ENCODE measurements at regions not wholly inside any gene's neighbourhood (a gene's known extent, or its start where the extent isn't known, plus 50 kb on each side); places are given as distances from the start of the nearest gene placed in this dataset.

- no peak for TF ChIP-seq SRF (IDR thresholded peaks at IDR 0.05; ENCODE audit: low read depth, low read length)
- peak; percentile 37 to 70 (median 55) for TF ChIP-seq CTCF (IDR thresholded peaks at IDR 0.05; ENCODE audit: control extremely low read depth in 1 of 3, insufficient read depth in 1 of 3, low read depth in 1 of 3, low read length in 3 of 3)
- TF ChIP-seq FOSL1 (IDR thresholded peaks at IDR 0.05; ENCODE audit: insufficient read depth, low read depth, low read length) = no peak
- TF ChIP-seq EZH2 (IDR thresholded peaks at IDR 0.05; ENCODE audit: low read depth, low read length, severe bottlenecking) = no peak
- no peak for TF ChIP-seq ATF3 (IDR thresholded peaks at IDR 0.05; ENCODE audit: insufficient read depth, low read depth, low read length)
- peak; percentile 70 to 74 for TF ChIP-seq RAD21 (IDR thresholded peaks at IDR 0.05 in 1 of 2, conservative IDR thresholded peaks at IDR 0.05 in 1 of 2; ENCODE audit: low read depth in 2 of 2, low read length in 2 of 2)
Observed at GRCh38 chr20:18904624-18905023, 91.0 kb downstream of the SCP2D1 start.

Measured in H1 (cell line).